HEK293T (cell line): ENCODE measurements at regions not wholly inside any gene's neighbourhood (a gene's known extent, or its start where the extent isn't known, plus 50 kb on each side); places are given as distances from the start of the nearest gene placed in this dataset.

Source experiments
- ARNT ChIP-seq: fragments of 450-650 bp; IDR thresholded peaks from 2 replicates; pipeline ENCODE4 v1.6.1; 2017; ENCODE audit warnings: mild to moderate bottlenecking
- ELF4 ChIP-seq: fragments of 450-650 bp; IDR thresholded peaks from 2 replicates; pipeline ENCODE4 v1.6.1; 2017; ENCODE audit warnings: antibody characterized with exemption
- FOXK2 ChIP-seq: fragments of 450-650 bp; IDR thresholded peaks from 2 replicates; pipeline ENCODE4 v1.6.1; 2016; ENCODE audit warnings: mild to moderate bottlenecking
- HDGF ChIP-seq: fragments of 450-650 bp; IDR thresholded peaks from 2 replicates; pipeline ENCODE4 v1.6.1; 2017; ENCODE audit warnings: antibody characterized with exemption, borderline replicate concordance
- L3MBTL2 ChIP-seq: fragments of 450-650 bp; conservative IDR thresholded peaks from 2 replicates; pipeline ENCODE4 v1.6.1; 2016; ENCODE audit warnings: mild to moderate bottlenecking
- LEF1 ChIP-seq: fragments of 450-650 bp; IDR thresholded peaks from 2 replicates; pipeline ENCODE4 v1.6.1; 2017; ENCODE audit warnings: mild to moderate bottlenecking, borderline replicate concordance
- NFRKB ChIP-seq: fragments of 450-650 bp; IDR thresholded peaks from 2 replicates; pipeline ENCODE4 v1.6.1; 2016; ENCODE audit warnings: mild to moderate bottlenecking, moderate library complexity
- SP1 ChIP-seq: fragments of 450-650 bp; IDR thresholded peaks from 2 replicates; pipeline ENCODE4 v1.6.1; 2017
- TARDBP ChIP-seq: fragments of 450-650 bp; IDR thresholded peaks from 2 replicates; pipeline ENCODE4 v1.6.1; 2016
- ZNF384 ChIP-seq: fragments of 450-650 bp; IDR thresholded peaks from 2 replicates; pipeline ENCODE4 v1.6.1; 2016
- TF ChIP-seq, protein P1 (sequence below): fragments of 450-650 bp; IDR thresholded peaks from 2 replicates; pipeline ENCODE4 v1.6.1; 2016

DNA sequence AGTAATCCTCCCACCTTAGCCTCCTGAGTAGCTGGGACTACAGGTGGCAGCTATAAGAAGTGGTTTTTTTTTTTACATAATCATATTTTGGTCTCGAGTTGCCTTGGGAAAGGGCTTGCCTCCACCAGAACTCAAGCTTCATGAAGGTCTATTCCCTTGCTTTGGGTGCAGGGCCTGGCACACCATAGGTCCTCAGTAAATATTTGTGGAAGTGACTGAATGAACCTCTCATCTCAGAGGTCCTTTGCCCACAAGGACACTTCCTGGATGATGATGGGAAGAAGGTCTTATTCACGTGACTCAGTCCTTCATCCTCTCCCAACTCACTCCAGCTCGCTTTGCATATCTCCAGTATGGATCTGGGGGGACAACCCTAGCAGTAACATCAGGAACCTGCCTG, 114.0 kb upstream of the MED13L start:
- TF ChIP-seq HDGF (no peak), SP1 (no peak), ZNF384 (no peak), TARDBP (no peak), NFRKB (no peak), L3MBTL2 (no peak), FOXK2 (no peak), LEF1 (no peak), ARNT (no peak), ELF4 (no peak)
- TF ChIP-seq, protein P1, sequence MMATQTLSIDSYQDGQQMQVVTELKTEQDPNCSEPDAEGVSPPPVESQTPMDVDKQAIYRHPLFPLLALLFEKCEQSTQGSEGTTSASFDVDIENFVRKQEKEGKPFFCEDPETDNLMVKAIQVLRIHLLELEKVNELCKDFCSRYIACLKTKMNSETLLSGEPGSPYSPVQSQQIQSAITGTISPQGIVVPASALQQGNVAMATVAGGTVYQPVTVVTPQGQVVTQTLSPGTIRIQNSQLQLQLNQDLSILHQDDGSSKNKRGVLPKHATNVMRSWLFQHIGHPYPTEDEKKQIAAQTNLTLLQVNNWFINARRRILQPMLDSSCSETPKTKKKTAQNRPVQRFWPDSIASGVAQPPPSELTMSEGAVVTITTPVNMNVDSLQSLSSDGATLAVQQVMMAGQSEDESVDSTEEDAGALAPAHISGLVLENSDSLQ: no peak
